BLaER1 treated with 17β-estradiol and CSF1 and Interleukin-3, amounts not matched to agents 10 nM and 100 nM (cell line): ENCODE measurements at regions not wholly inside any gene's neighbourhood (a gene's known extent, or its start where the extent isn't known, plus 50 kb on each side); places are given as distances from the start of the nearest gene placed in this dataset.
"Not testable (repeated sequence)": the region's sequence is repeated elsewhere in the genome, so short reads cannot be mapped to it uniquely, and the experiment has no call there.

Experiments
- H3K27ac ChIP-seq, 11 experiments: shearing (Covaris generic); formaldehyde crosslinking; 2 replicates each; pipeline ENCODE4 v1.8.1; 2022
- H3K27me3 ChIP-seq, 11 experiments: shearing (Covaris generic); formaldehyde crosslinking; 2 replicates each; pipeline ENCODE4 v1.8.1; 2022
- H3K36me3 ChIP-seq, 11 experiments: shearing (Covaris generic); formaldehyde crosslinking; 2 replicates each; pipeline ENCODE4 v1.8.1; 2022
- H3K4me1 ChIP-seq, 10 experiments: shearing (Covaris generic); formaldehyde crosslinking; 2 replicates each; pipeline ENCODE4 v1.8.1; 2022
- H3K4me2 ChIP-seq, 11 experiments: shearing (Covaris generic); formaldehyde crosslinking; 2 replicates each; pipeline ENCODE4 v1.8.1; 2022
- H3K4me3 ChIP-seq, 10 experiments: shearing (Covaris generic); formaldehyde crosslinking; 2 replicates each; pipeline ENCODE4 v1.8.1; 2022
- H3K9ac ChIP-seq, 11 experiments: shearing (Covaris generic); formaldehyde crosslinking; 2 replicates each; pipeline ENCODE4 v1.8.1; 2022
- H3K9me3 ChIP-seq, 11 experiments: shearing (Covaris generic); formaldehyde crosslinking; replicated peaks in 1 of 11; 2 replicates each; pipeline ENCODE4 v1.8.1; 2022
- H4K20me1 ChIP-seq, 11 experiments: shearing (Covaris generic); formaldehyde crosslinking; 2 replicates each; pipeline ENCODE4 v1.8.1; 2022
- Cebpa-rat ChIP-seq, 11 experiments: shearing (Covaris generic); IDR thresholded peaks; 2 replicates each; pipeline ENCODE4 v1.8.1; 2022

GRCh38 chr12:75855360-75855759 is 176.2 kb downstream of the PHLDA1 start:
- Histone ChIP-seq H3K27me3 (no peaks in the 10 kb centered on the region), H3K9ac (peak overlapping the region in 6 of 11 experiments; percentile 65 to 81 (median 75); a peak in 8 of 22 replicates), H4K20me1 (no peaks in the 10 kb centered on the region), H3K4me2 (peak overlapping the region; percentile 78 to 95 (median 89)), H3K4me1 (peaks cover 42 to 65% (median 56%) of the 10 kb centered on the region in 10 experiments), H3K4me3 (peak overlapping the region in 1 of 10 experiments; percentile 12; a peak in 3 of 20 replicates), H3K27ac (peak overlapping the region in 9 of 11 experiments; percentile 58 to 90 (median 86); a peak in 17 of 22 replicates), H3K36me3 (no peaks in the 10 kb centered on the region), H3K9me3 (no peaks in the 10 kb centered on the region; a peak in 1 of 22 replicates)
- no peak for TF ChIP-seq Cebpa-rat (IDR thresholded peaks at IDR 0.05)

GRCh38 chr12:75854681-75855309 is 176.8 kb downstream of the PHLDA1 start:
- H3K4me3 ChIP-seq, result peak overlapping the region in 3 of 10 experiments; percentile 9 to 17 (median 12); a peak in 4 of 20 replicates
- TF ChIP-seq Cebpa-rat (IDR thresholded peaks at IDR 0.05), result peak in 3 of 11 experiments; percentile 28 to 39 (median 33); a peak in 2 of 22 replicates
- H4K20me1 ChIP-seq, result no peaks in the 10 kb centered on the region
- no peaks in the 10 kb centered on the region for H3K36me3 ChIP-seq
- H3K27me3 ChIP-seq, result no peaks in the 10 kb centered on the region
- H3K4me1 ChIP-seq, result peaks cover 43 to 67% (median 58%) of the 10 kb centered on the region in 10 experiments
- H3K27ac ChIP-seq, result peak overlapping the region in 10 of 11 experiments; percentile 10 to 90 (median 84); a peak in 18 of 22 replicates
- peak overlapping the region; percentile 78 to 95 (median 89) for H3K4me2 ChIP-seq
- H3K9ac ChIP-seq, result peak overlapping the region in 9 of 11 experiments; percentile 14 to 81 (median 73); a peak in 15 of 22 replicates
- no peaks in the 10 kb centered on the region; a peak in 1 of 22 replicates for H3K9me3 ChIP-seq

DNA sequence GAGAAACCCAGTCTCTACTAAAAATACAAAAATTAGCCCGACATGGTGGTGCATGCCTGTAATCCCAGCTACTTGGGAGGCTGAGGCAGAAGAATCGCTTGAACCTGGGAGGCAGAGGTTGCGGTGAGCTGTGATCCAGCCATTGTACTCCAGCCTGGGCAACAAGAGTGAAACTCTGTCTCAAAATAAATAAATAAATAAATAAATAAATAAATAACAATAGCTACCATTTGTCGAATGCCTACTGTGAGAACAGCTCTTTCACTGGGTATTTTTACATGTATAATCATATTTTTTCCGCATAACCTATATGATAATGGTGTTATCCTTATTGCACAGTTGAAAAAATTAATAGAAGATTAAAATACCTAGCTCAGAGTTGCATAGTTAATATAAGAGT is 177.4 kb downstream of the PHLDA1 start:
- not testable (repeated sequence) for H3K27me3 ChIP-seq, H3K36me3 ChIP-seq, H4K20me1 ChIP-seq, H3K9me3 ChIP-seq
- Histone ChIP-seq H3K4me2 (peak overlapping the region; percentile 78 to 95 (median 89)), H3K4me3 (peak overlapping the region in 7 of 10 experiments; percentile 2 to 51 (median 32); a peak in 6 of 20 replicates), H3K9ac (peak overlapping the region in 9 of 11 experiments; percentile 38 to 81 (median 73); a peak in 17 of 22 replicates), H3K27ac (peak overlapping the region in 10 of 11 experiments; percentile 10 to 90 (median 84); a peak in 18 of 22 replicates), H3K4me1 (peaks cover 43 to 67% (median 58%) of the 10 kb centered on the region in 10 experiments)

DNA sequence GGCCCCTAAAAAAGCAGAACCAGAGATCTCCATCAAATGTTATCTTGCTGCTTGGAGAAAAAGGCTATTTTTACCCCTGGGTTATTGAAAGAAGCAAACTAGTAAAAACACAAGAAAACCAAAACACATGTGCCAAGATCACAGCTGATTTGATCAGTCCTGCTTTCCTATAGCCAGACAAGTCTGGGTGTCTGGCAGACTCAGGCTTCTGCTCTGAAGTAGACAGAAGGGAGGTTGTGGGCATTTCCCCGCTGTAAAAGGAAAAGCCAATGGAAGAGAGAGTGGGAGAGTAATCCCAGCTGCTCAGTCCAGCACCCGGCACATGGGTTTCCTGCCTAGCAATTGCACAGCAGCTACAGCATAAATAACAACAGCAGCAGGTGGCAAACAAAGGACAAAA is 177.9 kb downstream of the PHLDA1 start:
- no peaks in the 10 kb centered on the region; a peak in 1 of 22 replicates for H3K9me3 ChIP-seq
- H3K4me1 ChIP-seq, result peaks cover 43 to 67% (median 58%) of the 10 kb centered on the region in 10 experiments
- peak in 1 of 11 experiments; percentile 4; a peak in 2 of 22 replicates for TF ChIP-seq Cebpa-rat (IDR thresholded peaks at IDR 0.05)
- peak overlapping the region in 9 of 11 experiments; percentile 31 to 81 (median 73); a peak in 17 of 22 replicates for H3K9ac ChIP-seq
- H3K27me3 ChIP-seq, result no peaks in the 10 kb centered on the region
- peak overlapping the region in 9 of 11 experiments; percentile 58 to 90 (median 86); a peak in 18 of 22 replicates for H3K27ac ChIP-seq
- H3K4me2 ChIP-seq, result peak overlapping the region; percentile 78 to 95 (median 89)
- H3K36me3 ChIP-seq, result no peaks in the 10 kb centered on the region
- peak overlapping the region in 8 of 10 experiments; percentile 2 to 51 (median 28); a peak in 9 of 20 replicates for H3K4me3 ChIP-seq
- no peaks in the 10 kb centered on the region for H4K20me1 ChIP-seq

- H3K36me3 ChIP-seq, result no peaks in the 10 kb centered on the region
- H3K4me2 ChIP-seq, result peak overlapping the region; percentile 78 to 95 (median 89); a peak in 21 of 22 replicates
- no peaks in the 10 kb centered on the region for H3K27me3 ChIP-seq
- peak overlapping the region in 8 of 11 experiments; percentile 74 to 90 (median 86); a peak in 16 of 22 replicates for H3K27ac ChIP-seq
- H3K4me1 ChIP-seq, result peaks cover 43 to 67% (median 58%) of the 10 kb centered on the region in 10 experiments
- no peaks in the 10 kb centered on the region for H4K20me1 ChIP-seq
- H3K9ac ChIP-seq, result peak overlapping the region in 6 of 11 experiments; percentile 65 to 81 (median 75); a peak in 11 of 22 replicates
- no peaks in the 10 kb centered on the region; a peak in 1 of 22 replicates for H3K9me3 ChIP-seq
- 0 out of 20 replicates have a peak overlapping the region, but pooled peaks of 1 of the 10 experiments have one; percentile 39 for H3K4me3 ChIP-seq
- no peak for TF ChIP-seq Cebpa-rat (IDR thresholded peaks at IDR 0.05)
These were observed 178.6 kb downstream of the PHLDA1 start for GRCh38 chr12:75852956-75853355.

- H4K20me1 ChIP-seq, result no peaks in the 10 kb centered on the region
- no peaks in the 10 kb centered on the region for H3K27me3 ChIP-seq
- H3K9me3 ChIP-seq, result no peaks in the 10 kb centered on the region
- peak overlapping the region in 7 of 11 experiments; percentile 83 to 90 (median 87); a peak in 14 of 22 replicates for H3K27ac ChIP-seq
- 0 out of 22 replicates have a peak overlapping the region, but pooled peaks of 1 of the 11 experiments have one; percentile 75 for H3K9ac ChIP-seq
- H3K4me3 ChIP-seq, result no peak overlapping the region
- no peak for TF ChIP-seq Cebpa-rat (IDR thresholded peaks at IDR 0.05)
- peaks cover 43 to 67% (median 58%) of the 10 kb centered on the region in 10 experiments for H3K4me1 ChIP-seq
- H3K36me3 ChIP-seq, result no peaks in the 10 kb centered on the region
- H3K4me2 ChIP-seq, result peak overlapping the region in 9 of 11 experiments; percentile 87 to 95 (median 90); a peak in 17 of 22 replicates
These were observed 179.4 kb downstream of the PHLDA1 start for GRCh38 chr12:75852143-75852542.

DNA sequence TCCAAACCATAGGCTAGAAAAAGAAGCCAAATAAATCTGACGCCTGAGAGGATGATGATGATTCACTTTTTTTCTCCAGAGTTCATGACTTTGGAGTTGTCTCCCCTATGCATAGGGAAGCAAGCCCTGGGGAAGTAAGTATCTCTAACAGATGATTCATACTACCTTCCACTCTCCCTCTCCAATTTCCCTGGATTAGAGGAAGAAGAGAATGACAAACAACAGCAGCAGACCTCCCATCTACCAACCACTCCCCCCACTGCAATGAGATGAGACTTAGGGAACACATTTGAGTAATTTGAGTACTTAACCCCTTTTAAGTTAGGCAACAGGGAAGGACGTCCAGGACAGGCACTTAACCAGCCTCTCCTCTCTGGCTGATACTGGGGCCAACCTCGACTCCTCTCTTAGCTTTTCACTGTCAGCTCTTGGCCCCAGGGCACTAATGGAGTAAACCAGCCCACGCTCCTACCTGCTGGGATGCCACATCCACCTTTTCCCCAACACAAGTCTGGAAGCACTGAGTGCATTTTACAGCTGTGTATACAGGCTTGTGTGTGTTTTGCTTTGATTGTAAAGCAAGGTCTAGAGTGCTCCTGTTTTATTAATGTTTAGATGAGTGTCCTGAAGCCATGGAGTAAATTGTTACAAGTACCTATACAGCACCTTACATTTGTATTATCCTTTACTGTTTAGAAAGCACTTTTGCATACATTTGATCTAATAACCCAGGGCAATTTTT is 180.7 kb downstream of the PHLDA1 start:
- Histone ChIP-seq H3K4me2 (peak overlapping the region in 8 of 11 experiments; percentile 4 to 69 (median 59); a peak in 13 of 22 replicates), H3K9ac (no peak overlapping the region), H3K27ac (peak overlapping the region in 5 of 11 experiments; percentile 13 to 90 (median 22); a peak in 6 of 22 replicates), H3K4me1 (peaks cover 40 to 60% (median 49%) of the 10 kb centered on the region in 10 experiments), H4K20me1 (no peaks in the 10 kb centered on the region), H3K9me3 (peaks cover 0 to 9% (median 4%) of the 10 kb centered on the region in 11 experiments; a peak in 8 of 22 replicates), H3K36me3 (no peaks in the 10 kb centered on the region), H3K27me3 (0 out of 22 replicates have a peak, but pooled peaks cover 0 to 4% (median 0%) of the 10 kb centered on the region in 11 experiments), H3K4me3 (no peak overlapping the region)
- no peak for TF ChIP-seq Cebpa-rat (IDR thresholded peaks at IDR 0.05)

- Histone ChIP-seq H3K9ac (no peak overlapping the region), H4K20me1 (no peaks in the 10 kb centered on the region), H3K4me3 (no peak overlapping the region), H3K9me3 (peaks cover 0 to 10% (median 4%) of the 10 kb centered on the region in 11 experiments; a peak in 8 of 22 replicates), H3K36me3 (no peaks in the 10 kb centered on the region), H3K4me1 (peaks cover 20 to 49% (median 34%) of the 10 kb centered on the region in 10 experiments), H3K27ac (no peak overlapping the region), H3K4me2 (no peak overlapping the region), H3K27me3 (peaks cover 0 to 16% (median 0%) of the 10 kb centered on the region in 11 experiments; a peak in 3 of 22 replicates)
- TF ChIP-seq Cebpa-rat (IDR thresholded peaks at IDR 0.05), result no peak
These were observed 182.6 kb downstream of the PHLDA1 start for GRCh38 chr12:75848961-75849360.
